Uterus (tissue), 2 donors: ENCODE measurements at regions not wholly inside any gene's neighbourhood (a gene's known extent, or its start where the extent isn't known, plus 50 kb on each side); places are given as distances from the start of the nearest gene placed in this dataset.

ENCODE experiments used
- CTCF ChIP-seq, 4 experiments: fragments of 200-600 bp in 2 of 4; fragments of 450-650 bp in 2 of 4; sonication (generic) in 2 of 4; IDR thresholded peaks; one replicate each; pipeline ENCODE4 v1.5.1; 2016 to 2019; ENCODE audit warnings: antibody characterized with exemption in 4 of 4, mild to moderate bottlenecking in 2 of 4, moderate library complexity in 1 of 4
- POLR2A ChIP-seq, 2 donors: fragments of 450-650 bp; IDR thresholded peaks; one replicate each; pipeline ENCODE4 v1.6.1; 2016; ENCODE audit warnings: antibody characterized with exemption in 2 of 2, mild to moderate bottlenecking in 1 of 2, moderate library complexity in 1 of 2

GRCh38 chr12:124375141-124375788 is 80.4 kb downstream of the RFLNA start:
- TF ChIP-seq POLR2A (IDR thresholded peaks at IDR 0.05) = no peak
- TF ChIP-seq CTCF (IDR thresholded peaks at IDR 0.05) = no peak
